ENCODE measurements at regions not wholly inside any gene's neighbourhood (a gene's known extent, or its start where the extent isn't known, plus 50 kb on each side); places are given as distances from the start of the nearest gene placed in this dataset.

GRCh38 chr10:47176903-47177868 is 122.8 kb upstream of the GDF10 start:
- H3K79me2 ChIP-seq (ENCODE audit: insufficient read depth, low read length) = no peaks in the 10 kb centered on the region
- H3F3A ChIP-seq (ENCODE audit: low read depth) = no peaks in the 10 kb centered on the region
- no peak overlapping the region for H3K4me3 ChIP-seq (ENCODE audit: low read length, poor library complexity, severe bottlenecking)
- no peaks in the 10 kb centered on the region for H3K4me1 ChIP-seq (ENCODE audit: insufficient read depth, low read length, poor library complexity, severe bottlenecking)
- H3K9me2 ChIP-seq (replicated peaks; ENCODE audit: low read depth, low read length) = no peaks in the 10 kb centered on the region
- no peaks in the 10 kb centered on the region for H3K36me3 ChIP-seq (ENCODE audit: insufficient read depth, low read length)
- H3K9me3 ChIP-seq (ENCODE audit: insufficient read depth, low read depth, low read length) = no peaks in the 10 kb centered on the region
- no peak overlapping the region for H2AFZ ChIP-seq (ENCODE audit: low read length)
- no peak overlapping the region for H3K4me2 ChIP-seq (ENCODE audit: low read depth, low read length, poor library complexity, severe bottlenecking)
- no peak overlapping the region for H3K9ac ChIP-seq (ENCODE audit: low read depth, low read length, poor library complexity, severe bottlenecking)
- no peaks in the 10 kb centered on the region for H3K27me3 ChIP-seq (ENCODE audit: insufficient read depth, low read length, poor library complexity, severe bottlenecking)
- TF ChIP-seq CTCF (conservative IDR thresholded peaks at IDR 0.05; ENCODE audit: low read length) (no peak), EZH2phosphoT487 (IDR thresholded peaks at IDR 0.05; ENCODE audit: borderline replicate concordance) (no peak)
- no peaks in the 10 kb centered on the region for H4K20me1 ChIP-seq (ENCODE audit: insufficient read depth, low read length, poor library complexity, severe bottlenecking)

GRCh38 chr10:47178537-47179290 is 121.3 kb upstream of the GDF10 start:
- H3K36me3 ChIP-seq (ENCODE audit: insufficient read depth, low read length) = no peaks in the 10 kb centered on the region
- no peaks in the 10 kb centered on the region for H3K9me2 ChIP-seq (replicated peaks; ENCODE audit: low read depth, low read length)
- H2AFZ ChIP-seq (ENCODE audit: low read length) = no peak overlapping the region
- TF ChIP-seq EZH2phosphoT487 (IDR thresholded peaks at IDR 0.05; ENCODE audit: borderline replicate concordance) (no peak), CTCF (conservative IDR thresholded peaks at IDR 0.05; ENCODE audit: low read length) (no peak)
- H3K9me3 ChIP-seq (ENCODE audit: insufficient read depth, low read depth, low read length) = no peaks in the 10 kb centered on the region
- H4K20me1 ChIP-seq (ENCODE audit: insufficient read depth, low read length, poor library complexity, severe bottlenecking) = no peaks in the 10 kb centered on the region
- H3K4me1 ChIP-seq (ENCODE audit: insufficient read depth, low read length, poor library complexity, severe bottlenecking) = no peaks in the 10 kb centered on the region
- H3F3A ChIP-seq (ENCODE audit: low read depth) = no peaks in the 10 kb centered on the region
- no peak overlapping the region for H3K4me3 ChIP-seq (ENCODE audit: low read length, poor library complexity, severe bottlenecking)
- H3K27me3 ChIP-seq (ENCODE audit: insufficient read depth, low read length, poor library complexity, severe bottlenecking) = no peaks in the 10 kb centered on the region
- H3K4me2 ChIP-seq (ENCODE audit: low read depth, low read length, poor library complexity, severe bottlenecking) = no peak overlapping the region
- H3K9ac ChIP-seq (ENCODE audit: low read depth, low read length, poor library complexity, severe bottlenecking) = no peak overlapping the region
- H3K79me2 ChIP-seq (ENCODE audit: insufficient read depth, low read length) = no peaks in the 10 kb centered on the region

GRCh38 chr10:47179291-47179647 is 120.7 kb upstream of the GDF10 start:
- no peaks in the 10 kb centered on the region for H3K27me3 ChIP-seq (ENCODE audit: insufficient read depth, low read length, poor library complexity, severe bottlenecking)
- H3K9ac ChIP-seq (ENCODE audit: low read depth, low read length, poor library complexity, severe bottlenecking) = no peak overlapping the region
- H3F3A ChIP-seq (ENCODE audit: low read depth) = no peaks in the 10 kb centered on the region
- no peak overlapping the region for H3K4me3 ChIP-seq (ENCODE audit: low read length, poor library complexity, severe bottlenecking)
- H3K9me3 ChIP-seq (ENCODE audit: insufficient read depth, low read depth, low read length) = no peaks in the 10 kb centered on the region
- no peak overlapping the region for H2AFZ ChIP-seq (ENCODE audit: low read length)
- H4K20me1 ChIP-seq (ENCODE audit: insufficient read depth, low read length, poor library complexity, severe bottlenecking) = no peaks in the 10 kb centered on the region
- H3K79me2 ChIP-seq (ENCODE audit: insufficient read depth, low read length) = no peaks in the 10 kb centered on the region
- no peaks in the 10 kb centered on the region for H3K4me1 ChIP-seq (ENCODE audit: insufficient read depth, low read length, poor library complexity, severe bottlenecking)
- no peak for TF ChIP-seq EZH2phosphoT487 (IDR thresholded peaks at IDR 0.05; ENCODE audit: borderline replicate concordance)
- TF ChIP-seq CTCF (conservative IDR thresholded peaks at IDR 0.05; ENCODE audit: low read length) = no peak
- H3K4me2 ChIP-seq (ENCODE audit: low read depth, low read length, poor library complexity, severe bottlenecking) = no peak overlapping the region
- H3K9me2 ChIP-seq (replicated peaks; ENCODE audit: low read depth, low read length) = no peaks in the 10 kb centered on the region
- no peaks in the 10 kb centered on the region for H3K36me3 ChIP-seq (ENCODE audit: insufficient read depth, low read length)

Measured in Loucy (cell line).